ENCODE measurements at regions not wholly inside any gene's neighbourhood (a gene's known extent, or its start where the extent isn't known, plus 50 kb on each side); places are given as distances from the start of the nearest gene placed in this dataset.

DNA sequence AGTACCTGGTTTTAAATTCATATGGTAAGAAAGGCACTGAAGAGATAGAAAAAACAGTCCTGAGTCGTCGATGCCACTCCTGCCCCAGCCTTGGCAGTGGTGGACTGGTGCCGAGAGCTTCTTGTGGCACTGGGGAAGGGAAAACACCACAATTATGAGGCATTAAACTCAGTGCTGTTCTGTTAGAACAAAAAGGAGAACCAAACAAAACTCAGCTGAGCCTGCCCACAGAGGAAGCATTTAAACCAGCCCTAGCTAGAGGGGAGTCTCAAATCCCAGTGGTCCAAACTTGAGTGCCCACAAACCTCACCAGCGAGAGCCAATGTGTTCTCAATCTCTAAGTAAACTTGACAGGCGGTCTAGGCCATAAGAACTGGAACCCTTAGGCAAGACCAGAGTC lies 1254.5 kb upstream of the FAM98A start:
- TF ChIP-seq, protein P1, sequence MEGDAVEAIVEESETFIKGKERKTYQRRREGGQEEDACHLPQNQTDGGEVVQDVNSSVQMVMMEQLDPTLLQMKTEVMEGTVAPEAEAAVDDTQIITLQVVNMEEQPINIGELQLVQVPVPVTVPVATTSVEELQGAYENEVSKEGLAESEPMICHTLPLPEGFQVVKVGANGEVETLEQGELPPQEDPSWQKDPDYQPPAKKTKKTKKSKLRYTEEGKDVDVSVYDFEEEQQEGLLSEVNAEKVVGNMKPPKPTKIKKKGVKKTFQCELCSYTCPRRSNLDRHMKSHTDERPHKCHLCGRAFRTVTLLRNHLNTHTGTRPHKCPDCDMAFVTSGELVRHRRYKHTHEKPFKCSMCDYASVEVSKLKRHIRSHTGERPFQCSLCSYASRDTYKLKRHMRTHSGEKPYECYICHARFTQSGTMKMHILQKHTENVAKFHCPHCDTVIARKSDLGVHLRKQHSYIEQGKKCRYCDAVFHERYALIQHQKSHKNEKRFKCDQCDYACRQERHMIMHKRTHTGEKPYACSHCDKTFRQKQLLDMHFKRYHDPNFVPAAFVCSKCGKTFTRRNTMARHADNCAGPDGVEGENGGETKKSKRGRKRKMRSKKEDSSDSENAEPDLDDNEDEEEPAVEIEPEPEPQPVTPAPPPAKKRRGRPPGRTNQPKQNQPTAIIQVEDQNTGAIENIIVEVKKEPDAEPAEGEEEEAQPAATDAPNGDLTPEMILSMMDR (IDR thresholded peaks at IDR 0.05; ENCODE audit: poor library complexity, severe bottlenecking) = no peak
- TF ChIP-seq EZH2 (IDR thresholded peaks at IDR 0.05; ENCODE audit: borderline replicate concordance, insufficient read depth, low read length, poor library complexity, severe bottlenecking) (no peak), POLR2AphosphoS5 (IDR thresholded peaks at IDR 0.05) (no peak), MXI1 (conservative IDR thresholded peaks at IDR 0.05; ENCODE audit: poor library complexity, severe bottlenecking) (no peak), EP300 (conservative IDR thresholded peaks at IDR 0.05; ENCODE audit: poor library complexity, severe bottlenecking) (no peak), TAF1 (IDR thresholded peaks at IDR 0.05; ENCODE audit: low read depth) (no peak), SMC3 (conservative IDR thresholded peaks at IDR 0.05; ENCODE audit: poor library complexity) (no peak)
